ENCODE measurements at regions not wholly inside any gene's neighbourhood (a gene's known extent, or its start where the extent isn't known, plus 50 kb on each side); places are given as distances from the start of the nearest gene placed in this dataset.

- H2AFZ ChIP-seq (ENCODE audit: low read length), result no peak overlapping the region
Measured at GRCh38 chrX:22345884-22346283, 73.2 kb downstream of the CBLL2 start.

GRCh38 chrX:22347491-22347890 lies 74.8 kb downstream of the CBLL2 start:
- Histone ChIP-seq H3K9ac (ENCODE audit: low read length) (no peak overlapping the region), H3K27me3 (replicated peaks; ENCODE audit: insufficient read depth, low read length) (no peaks in the 10 kb centered on the region), H3K4me2 (ENCODE audit: low read depth, low read length) (no peak overlapping the region), H3F3A (ENCODE audit: insufficient read depth, low read length) (no peaks in the 10 kb centered on the region), H3K36me3 (replicated peaks; ENCODE audit: insufficient read depth, low read length) (no peaks in the 10 kb centered on the region), H2AFZ (ENCODE audit: low read length) (no peak overlapping the region), H4K20me1 (ENCODE audit: insufficient read depth, low read length) (no peaks in the 10 kb centered on the region), H3K4me3 (ENCODE audit: low read length) (no peak overlapping the region), H3K4me1 (ENCODE audit: low read length) (no peaks in the 10 kb centered on the region), H3K79me2 (ENCODE audit: low read length) (no peaks in the 10 kb centered on the region), H3K9me3 (replicated peaks; ENCODE audit: insufficient read depth, low read length) (no peaks in the 10 kb centered on the region), H3K9me2 (replicated peaks; ENCODE audit: insufficient read depth, low read length) (no peaks in the 10 kb centered on the region), H3K27ac (ENCODE audit: low read length) (no peak overlapping the region)
- DNase-seq, result no peak
- TF ChIP-seq EZH2 (optimal IDR thresholded peaks at IDR 0.05; ENCODE audit: low read depth, low read length) (no peak), CTCF (IDR thresholded peaks at IDR 0.05; ENCODE audit: low read length) (no peak), EZH2phosphoT487 (IDR thresholded peaks at IDR 0.05; ENCODE audit: low read length) (no peak)

More at GRCh38 chrX:22345884-22346283, 73.2 kb downstream of the CBLL2 start:
- Histone ChIP-seq H3K27ac (ENCODE audit: low read length) (no peak overlapping the region), H3K4me2 (ENCODE audit: low read depth, low read length) (no peak overlapping the region), H4K20me1 (ENCODE audit: insufficient read depth, low read length) (no peaks in the 10 kb centered on the region), H3K9me3 (replicated peaks; ENCODE audit: insufficient read depth, low read length) (no peaks in the 10 kb centered on the region), H3K36me3 (replicated peaks; ENCODE audit: insufficient read depth, low read length) (no peaks in the 10 kb centered on the region), H3F3A (ENCODE audit: insufficient read depth, low read length) (no peaks in the 10 kb centered on the region), H3K4me1 (ENCODE audit: low read length) (no peaks in the 10 kb centered on the region), H3K9me2 (replicated peaks; ENCODE audit: insufficient read depth, low read length) (no peaks in the 10 kb centered on the region), H3K9ac (ENCODE audit: low read length) (no peak overlapping the region), H3K4me3 (ENCODE audit: low read length) (no peak overlapping the region), H3K27me3 (replicated peaks; ENCODE audit: insufficient read depth, low read length) (no peaks in the 10 kb centered on the region), H3K79me2 (ENCODE audit: low read length) (no peaks in the 10 kb centered on the region)
- no peak for DNase-seq
- TF ChIP-seq CTCF (IDR thresholded peaks at IDR 0.05; ENCODE audit: low read length), result no peak
- TF ChIP-seq EZH2phosphoT487 (IDR thresholded peaks at IDR 0.05; ENCODE audit: low read length), result no peak
- no peak for TF ChIP-seq EZH2 (optimal IDR thresholded peaks at IDR 0.05; ENCODE audit: low read depth, low read length)

DNA sequence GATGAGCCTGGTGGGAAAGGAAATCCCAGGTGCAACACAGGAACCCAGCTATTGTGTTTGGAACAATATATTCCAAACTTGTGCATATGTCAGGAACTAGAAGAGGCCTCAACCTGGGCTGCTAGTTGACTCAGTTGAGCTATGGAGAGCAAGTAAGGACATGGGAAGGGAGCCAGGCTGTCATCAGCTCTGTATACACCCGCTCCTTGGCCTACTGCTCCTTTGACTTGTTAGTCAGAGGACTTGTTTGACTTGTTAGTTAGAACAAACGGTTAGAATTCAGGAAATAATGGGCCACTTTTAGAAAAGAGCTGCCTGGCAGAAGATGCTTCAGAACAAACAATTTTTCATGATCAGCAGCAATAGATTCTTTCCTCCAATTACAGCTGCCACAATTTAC lies 76.4 kb downstream of the CBLL2 start:
- Histone ChIP-seq H3K27me3 (replicated peaks; ENCODE audit: insufficient read depth, low read length) (no peaks in the 10 kb centered on the region), H3K4me2 (ENCODE audit: low read depth, low read length) (no peak overlapping the region), H3K36me3 (replicated peaks; ENCODE audit: insufficient read depth, low read length) (no peaks in the 10 kb centered on the region), H3K4me3 (ENCODE audit: low read length) (no peak overlapping the region), H3K27ac (ENCODE audit: low read length) (no peak overlapping the region), H3K9me2 (replicated peaks; ENCODE audit: insufficient read depth, low read length) (no peaks in the 10 kb centered on the region), H2AFZ (ENCODE audit: low read length) (no peak overlapping the region), H3K4me1 (ENCODE audit: low read length) (no peaks in the 10 kb centered on the region), H3K9ac (ENCODE audit: low read length) (no peak overlapping the region), H3K9me3 (replicated peaks; ENCODE audit: insufficient read depth, low read length) (no peaks in the 10 kb centered on the region), H3F3A (ENCODE audit: insufficient read depth, low read length) (no peaks in the 10 kb centered on the region), H3K79me2 (ENCODE audit: low read length) (no peaks in the 10 kb centered on the region), H4K20me1 (ENCODE audit: insufficient read depth, low read length) (no peaks in the 10 kb centered on the region)
- TF ChIP-seq EZH2 (optimal IDR thresholded peaks at IDR 0.05; ENCODE audit: low read depth, low read length), result no peak
- no peak for DNase-seq

- Histone ChIP-seq H3F3A (ENCODE audit: insufficient read depth, low read length) (no peaks in the 10 kb centered on the region), H2AFZ (ENCODE audit: low read length) (no peak overlapping the region), H3K9me2 (replicated peaks; ENCODE audit: insufficient read depth, low read length) (no peaks in the 10 kb centered on the region), H3K27me3 (replicated peaks; ENCODE audit: insufficient read depth, low read length) (no peaks in the 10 kb centered on the region), H3K36me3 (replicated peaks; ENCODE audit: insufficient read depth, low read length) (no peaks in the 10 kb centered on the region), H3K9ac (ENCODE audit: low read length) (no peak overlapping the region), H3K4me2 (ENCODE audit: low read depth, low read length) (no peak overlapping the region), H3K4me1 (ENCODE audit: low read length) (no peaks in the 10 kb centered on the region), H3K79me2 (ENCODE audit: low read length) (no peaks in the 10 kb centered on the region), H3K4me3 (ENCODE audit: low read length) (no peak overlapping the region), H3K27ac (ENCODE audit: low read length) (no peak overlapping the region), H4K20me1 (ENCODE audit: insufficient read depth, low read length) (no peaks in the 10 kb centered on the region), H3K9me3 (replicated peaks; ENCODE audit: insufficient read depth, low read length) (no peaks in the 10 kb centered on the region)
- DNase-seq, result no peak
- TF ChIP-seq EZH2phosphoT487 (IDR thresholded peaks at IDR 0.05; ENCODE audit: low read length), result no peak
Measured at GRCh38 chrX:22351076-22351475, 78.4 kb downstream of the CBLL2 start.

Measured in MM.1S (cell line).